ENCODE measurements at regions not wholly inside any gene's neighbourhood (a gene's known extent, or its start where the extent isn't known, plus 50 kb on each side); places are given as distances from the start of the nearest gene placed in this dataset.

DNA sequence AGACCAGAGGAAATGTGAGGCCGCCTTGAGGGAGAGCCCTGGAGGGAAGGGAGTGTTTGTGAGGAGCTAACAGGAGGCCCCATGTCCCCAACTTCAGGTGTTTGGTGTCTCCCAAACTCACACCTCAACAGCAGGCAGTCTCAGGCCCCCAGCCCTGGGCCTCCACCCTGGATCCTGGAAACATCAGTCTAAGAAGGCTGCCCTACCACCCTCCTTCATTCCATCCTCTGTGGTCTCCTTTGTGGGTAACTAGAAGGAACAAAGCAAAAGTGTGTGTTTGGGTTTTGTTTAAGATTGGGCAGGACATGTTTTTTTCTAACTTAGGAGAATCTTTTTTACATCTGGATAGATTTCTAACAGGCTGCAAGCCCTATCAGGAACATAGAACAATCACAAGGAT is 404.3 kb downstream of the BCL11A start (continued):
- TF ChIP-seq, protein P1, sequence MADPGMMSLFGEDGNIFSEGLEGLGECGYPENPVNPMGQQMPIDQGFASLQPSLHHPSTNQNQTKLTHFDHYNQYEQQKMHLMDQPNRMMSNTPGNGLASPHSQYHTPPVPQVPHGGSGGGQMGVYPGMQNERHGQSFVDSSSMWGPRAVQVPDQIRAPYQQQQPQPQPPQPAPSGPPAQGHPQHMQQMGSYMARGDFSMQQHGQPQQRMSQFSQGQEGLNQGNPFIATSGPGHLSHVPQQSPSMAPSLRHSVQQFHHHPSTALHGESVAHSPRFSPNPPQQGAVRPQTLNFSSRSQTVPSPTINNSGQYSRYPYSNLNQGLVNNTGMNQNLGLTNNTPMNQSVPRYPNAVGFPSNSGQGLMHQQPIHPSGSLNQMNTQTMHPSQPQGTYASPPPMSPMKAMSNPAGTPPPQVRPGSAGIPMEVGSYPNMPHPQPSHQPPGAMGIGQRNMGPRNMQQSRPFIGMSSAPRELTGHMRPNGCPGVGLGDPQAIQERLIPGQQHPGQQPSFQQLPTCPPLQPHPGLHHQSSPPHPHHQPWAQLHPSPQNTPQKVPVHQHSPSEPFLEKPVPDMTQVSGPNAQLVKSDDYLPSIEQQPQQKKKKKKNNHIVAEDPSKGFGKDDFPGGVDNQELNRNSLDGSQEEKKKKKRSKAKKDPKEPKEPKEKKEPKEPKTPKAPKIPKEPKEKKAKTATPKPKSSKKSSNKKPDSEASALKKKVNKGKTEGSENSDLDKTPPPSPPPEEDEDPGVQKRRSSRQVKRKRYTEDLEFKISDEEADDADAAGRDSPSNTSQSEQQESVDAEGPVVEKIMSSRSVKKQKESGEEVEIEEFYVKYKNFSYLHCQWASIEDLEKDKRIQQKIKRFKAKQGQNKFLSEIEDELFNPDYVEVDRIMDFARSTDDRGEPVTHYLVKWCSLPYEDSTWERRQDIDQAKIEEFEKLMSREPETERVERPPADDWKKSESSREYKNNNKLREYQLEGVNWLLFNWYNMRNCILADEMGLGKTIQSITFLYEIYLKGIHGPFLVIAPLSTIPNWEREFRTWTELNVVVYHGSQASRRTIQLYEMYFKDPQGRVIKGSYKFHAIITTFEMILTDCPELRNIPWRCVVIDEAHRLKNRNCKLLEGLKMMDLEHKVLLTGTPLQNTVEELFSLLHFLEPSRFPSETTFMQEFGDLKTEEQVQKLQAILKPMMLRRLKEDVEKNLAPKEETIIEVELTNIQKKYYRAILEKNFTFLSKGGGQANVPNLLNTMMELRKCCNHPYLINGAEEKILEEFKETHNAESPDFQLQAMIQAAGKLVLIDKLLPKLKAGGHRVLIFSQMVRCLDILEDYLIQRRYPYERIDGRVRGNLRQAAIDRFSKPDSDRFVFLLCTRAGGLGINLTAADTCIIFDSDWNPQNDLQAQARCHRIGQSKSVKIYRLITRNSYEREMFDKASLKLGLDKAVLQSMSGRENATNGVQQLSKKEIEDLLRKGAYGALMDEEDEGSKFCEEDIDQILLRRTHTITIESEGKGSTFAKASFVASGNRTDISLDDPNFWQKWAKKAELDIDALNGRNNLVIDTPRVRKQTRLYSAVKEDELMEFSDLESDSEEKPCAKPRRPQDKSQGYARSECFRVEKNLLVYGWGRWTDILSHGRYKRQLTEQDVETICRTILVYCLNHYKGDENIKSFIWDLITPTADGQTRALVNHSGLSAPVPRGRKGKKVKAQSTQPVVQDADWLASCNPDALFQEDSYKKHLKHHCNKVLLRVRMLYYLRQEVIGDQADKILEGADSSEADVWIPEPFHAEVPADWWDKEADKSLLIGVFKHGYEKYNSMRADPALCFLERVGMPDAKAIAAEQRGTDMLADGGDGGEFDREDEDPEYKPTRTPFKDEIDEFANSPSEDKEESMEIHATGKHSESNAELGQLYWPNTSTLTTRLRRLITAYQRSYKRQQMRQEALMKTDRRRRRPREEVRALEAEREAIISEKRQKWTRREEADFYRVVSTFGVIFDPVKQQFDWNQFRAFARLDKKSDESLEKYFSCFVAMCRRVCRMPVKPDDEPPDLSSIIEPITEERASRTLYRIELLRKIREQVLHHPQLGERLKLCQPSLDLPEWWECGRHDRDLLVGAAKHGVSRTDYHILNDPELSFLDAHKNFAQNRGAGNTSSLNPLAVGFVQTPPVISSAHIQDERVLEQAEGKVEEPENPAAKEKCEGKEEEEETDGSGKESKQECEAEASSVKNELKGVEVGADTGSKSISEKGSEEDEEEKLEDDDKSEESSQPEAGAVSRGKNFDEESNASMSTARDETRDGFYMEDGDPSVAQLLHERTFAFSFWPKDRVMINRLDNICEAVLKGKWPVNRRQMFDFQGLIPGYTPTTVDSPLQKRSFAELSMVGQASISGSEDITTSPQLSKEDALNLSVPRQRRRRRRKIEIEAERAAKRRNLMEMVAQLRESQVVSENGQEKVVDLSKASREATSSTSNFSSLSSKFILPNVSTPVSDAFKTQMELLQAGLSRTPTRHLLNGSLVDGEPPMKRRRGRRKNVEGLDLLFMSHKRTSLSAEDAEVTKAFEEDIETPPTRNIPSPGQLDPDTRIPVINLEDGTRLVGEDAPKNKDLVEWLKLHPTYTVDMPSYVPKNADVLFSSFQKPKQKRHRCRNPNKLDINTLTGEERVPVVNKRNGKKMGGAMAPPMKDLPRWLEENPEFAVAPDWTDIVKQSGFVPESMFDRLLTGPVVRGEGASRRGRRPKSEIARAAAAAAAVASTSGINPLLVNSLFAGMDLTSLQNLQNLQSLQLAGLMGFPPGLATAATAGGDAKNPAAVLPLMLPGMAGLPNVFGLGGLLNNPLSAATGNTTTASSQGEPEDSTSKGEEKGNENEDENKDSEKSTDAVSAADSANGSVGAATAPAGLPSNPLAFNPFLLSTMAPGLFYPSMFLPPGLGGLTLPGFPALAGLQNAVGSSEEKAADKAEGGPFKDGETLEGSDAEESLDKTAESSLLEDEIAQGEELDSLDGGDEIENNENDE (IDR thresholded peaks at IDR 0.05; ENCODE audit: insufficient replicate concordance, low read length): no peak
- no peak for TF ChIP-seq SIRT6 (IDR thresholded peaks at IDR 0.05; ENCODE audit: low read length)
- no peak for TF ChIP-seq RBBP5 (IDR thresholded peaks at IDR 0.05; ENCODE audit: borderline replicate concordance, low read depth, low read length)
- no peak for TF ChIP-seq SIN3A (conservative IDR thresholded peaks at IDR 0.05 in 1 of 2, IDR thresholded peaks at IDR 0.05 in 1 of 2; ENCODE audit: low read depth in 1 of 2, low read length in 2 of 2)
- TF ChIP-seq KDM1A (IDR thresholded peaks at IDR 0.05; ENCODE audit: borderline replicate concordance, low read length): no peak
- no peak for TF ChIP-seq MAX (IDR thresholded peaks at IDR 0.05)
- no peak for TF ChIP-seq POLR2AphosphoS5 (IDR thresholded peaks at IDR 0.05; ENCODE audit: low read depth, low read length)
